ENCODE measurements at regions not wholly inside any gene's neighbourhood (a gene's known extent, or its start where the extent isn't known, plus 50 kb on each side); places are given as distances from the start of the nearest gene placed in this dataset.

DNA sequence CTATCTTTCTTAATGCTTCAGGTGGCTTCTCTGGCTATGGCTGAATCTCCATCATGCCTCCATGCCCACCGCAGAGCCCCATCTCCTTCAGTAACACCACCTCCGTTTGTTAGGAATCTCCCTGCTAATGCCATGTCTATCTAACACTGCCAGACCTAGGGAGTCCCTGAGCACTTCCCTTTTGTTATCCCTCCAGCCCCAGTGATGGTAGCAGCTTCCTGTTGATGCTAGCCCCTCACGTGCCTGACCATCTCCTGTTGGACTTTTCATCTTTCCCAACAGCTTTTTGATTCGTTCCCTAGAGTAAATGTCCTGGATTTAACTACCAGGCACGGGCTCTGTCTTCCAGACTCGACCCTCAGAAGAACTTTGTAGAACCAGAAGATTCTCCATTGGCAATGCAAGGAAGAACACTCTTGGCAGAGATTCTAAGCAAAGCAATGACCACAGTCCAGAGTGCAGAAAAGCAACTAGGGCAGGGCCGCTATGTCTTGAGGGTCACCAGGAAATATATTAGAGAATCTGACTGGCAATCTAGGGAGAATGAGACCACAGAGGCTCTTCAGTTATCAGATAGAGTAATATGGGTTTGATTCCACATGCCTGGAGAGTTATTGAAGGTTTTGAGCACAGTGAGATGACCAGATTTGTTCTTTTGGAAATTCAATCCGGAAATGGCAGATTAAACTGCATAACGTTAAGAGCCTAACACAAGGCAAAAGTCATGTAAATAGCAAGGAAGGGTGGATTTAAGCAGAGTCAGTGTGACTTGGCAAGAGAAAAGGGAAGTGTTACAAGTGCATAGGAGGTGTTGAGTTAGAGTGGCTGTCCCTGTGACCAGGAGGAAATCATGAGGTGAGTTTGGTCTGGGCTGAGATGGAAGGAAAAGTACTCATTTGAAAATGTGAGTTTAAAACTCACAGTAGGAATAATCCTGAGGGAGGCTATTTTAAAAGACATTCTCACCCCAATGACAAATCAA, 555.2 kb downstream of the ACTL7B start:
- 47% methylated on average over 9 of the region's 9 CpGs for WGBS (ENCODE audit: insufficient coverage, low coverage, low lambda C conversion rate, missing lambda C conversion rate)

DNA sequence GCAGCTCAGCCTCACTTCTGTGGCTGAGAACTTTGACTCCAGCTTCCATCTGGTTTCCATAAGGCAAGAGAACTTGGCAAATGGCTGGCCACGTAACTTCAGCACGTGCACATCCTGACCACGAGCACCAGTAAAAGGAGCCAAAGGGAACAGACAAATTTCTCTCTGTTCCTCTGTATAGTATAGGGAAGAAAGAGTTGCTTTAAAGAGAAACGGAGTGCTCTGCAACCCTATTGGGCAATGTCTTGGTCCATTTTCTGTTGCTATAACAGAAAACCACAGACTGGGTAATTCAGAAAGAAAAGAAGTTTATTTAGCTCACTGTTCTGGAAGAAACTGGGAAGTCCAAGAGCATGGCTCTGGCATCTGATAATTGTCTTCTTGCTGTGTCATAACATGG, 558.7 kb downstream of the ACTL7B start:
- H3K4me1 ChIP-seq, result no peaks in the 10 kb centered on the region
- H3K27ac ChIP-seq, result no peak overlapping the region
- WGBS (ENCODE audit: insufficient coverage, low coverage, low lambda C conversion rate, missing lambda C conversion rate), result 37% methylated on average over 4 of the region's 4 CpGs
- TF ChIP-seq, protein P1, sequence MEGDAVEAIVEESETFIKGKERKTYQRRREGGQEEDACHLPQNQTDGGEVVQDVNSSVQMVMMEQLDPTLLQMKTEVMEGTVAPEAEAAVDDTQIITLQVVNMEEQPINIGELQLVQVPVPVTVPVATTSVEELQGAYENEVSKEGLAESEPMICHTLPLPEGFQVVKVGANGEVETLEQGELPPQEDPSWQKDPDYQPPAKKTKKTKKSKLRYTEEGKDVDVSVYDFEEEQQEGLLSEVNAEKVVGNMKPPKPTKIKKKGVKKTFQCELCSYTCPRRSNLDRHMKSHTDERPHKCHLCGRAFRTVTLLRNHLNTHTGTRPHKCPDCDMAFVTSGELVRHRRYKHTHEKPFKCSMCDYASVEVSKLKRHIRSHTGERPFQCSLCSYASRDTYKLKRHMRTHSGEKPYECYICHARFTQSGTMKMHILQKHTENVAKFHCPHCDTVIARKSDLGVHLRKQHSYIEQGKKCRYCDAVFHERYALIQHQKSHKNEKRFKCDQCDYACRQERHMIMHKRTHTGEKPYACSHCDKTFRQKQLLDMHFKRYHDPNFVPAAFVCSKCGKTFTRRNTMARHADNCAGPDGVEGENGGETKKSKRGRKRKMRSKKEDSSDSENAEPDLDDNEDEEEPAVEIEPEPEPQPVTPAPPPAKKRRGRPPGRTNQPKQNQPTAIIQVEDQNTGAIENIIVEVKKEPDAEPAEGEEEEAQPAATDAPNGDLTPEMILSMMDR (IDR thresholded peaks at IDR 0.05), result no peak
- no peak for TF ChIP-seq POLR2A (IDR thresholded peaks at IDR 0.05)
- DNase-seq, result peak in 1 of 3 donors; percentile 22
- H3K4me3 ChIP-seq, result no peak overlapping the region
- no peaks in the 10 kb centered on the region for H3K27me3 ChIP-seq
- H3K9me3 ChIP-seq, result no peaks in the 10 kb centered on the region
- ATAC-seq, result peak in 3 of 4 donors; percentile 34 to 53 (median 40)
- intact Hi-C loops (cut with DNase I), result no loop called here
- no peaks in the 10 kb centered on the region for H3K36me3 ChIP-seq

More for the DNA sequence above, 555.2 kb downstream of the ACTL7B start:
- no peaks in the 10 kb centered on the region for H3K36me3 ChIP-seq
- no peak overlapping the region for H3K27ac ChIP-seq
- no peaks in the 10 kb centered on the region for H3K9me3 ChIP-seq
- no peaks in the 10 kb centered on the region for H3K27me3 ChIP-seq
- H3K4me3 ChIP-seq, result no peak overlapping the region
- no peaks in the 10 kb centered on the region for H3K4me1 ChIP-seq
- ATAC-seq (peak; percentile 23 to 56 (median 40)), DNase-seq (no peak)
- TF ChIP-seq, protein P1 (IDR thresholded peaks at IDR 0.05), result no peak
- no peak for TF ChIP-seq POLR2A (IDR thresholded peaks at IDR 0.05)
- intact Hi-C loops (cut with DNase I), result no loop called here

DNA sequence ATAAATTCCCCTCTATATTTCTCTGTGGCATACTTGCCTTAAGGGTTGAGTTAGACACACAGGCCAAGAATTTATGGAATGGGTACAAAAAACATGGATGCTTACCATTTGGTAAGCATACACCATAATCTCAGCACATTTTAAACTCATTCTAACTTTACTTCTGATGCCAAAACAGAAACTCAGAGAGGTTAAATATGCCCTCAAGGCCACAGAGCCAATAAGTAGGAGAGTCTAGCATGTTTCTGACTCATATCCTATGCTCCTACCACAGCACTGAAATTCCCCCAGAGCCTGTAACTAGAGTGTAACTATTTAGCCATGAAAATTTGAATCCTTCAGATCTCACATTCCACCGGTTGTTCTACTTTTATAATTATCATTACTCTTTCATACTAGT, 559.7 kb downstream of the ACTL7B start:
- DNase-seq (no peak), ATAC-seq (no peak)
- intact Hi-C loops (cut with DNase I), result no loop called here
- Histone ChIP-seq H3K27ac (no peak overlapping the region), H3K4me3 (no peak overlapping the region), H3K36me3 (no peaks in the 10 kb centered on the region), H3K27me3 (no peaks in the 10 kb centered on the region), H3K9me3 (no peaks in the 10 kb centered on the region), H3K4me1 (no peaks in the 10 kb centered on the region)
- TF ChIP-seq POLR2A (IDR thresholded peaks at IDR 0.05), result no peak
- TF ChIP-seq, protein P1 (IDR thresholded peaks at IDR 0.05), result no peak
- 71% methylated on average over 1 of the region's 1 CpG for WGBS (ENCODE audit: insufficient coverage, low coverage, low lambda C conversion rate, missing lambda C conversion rate)

DNA sequence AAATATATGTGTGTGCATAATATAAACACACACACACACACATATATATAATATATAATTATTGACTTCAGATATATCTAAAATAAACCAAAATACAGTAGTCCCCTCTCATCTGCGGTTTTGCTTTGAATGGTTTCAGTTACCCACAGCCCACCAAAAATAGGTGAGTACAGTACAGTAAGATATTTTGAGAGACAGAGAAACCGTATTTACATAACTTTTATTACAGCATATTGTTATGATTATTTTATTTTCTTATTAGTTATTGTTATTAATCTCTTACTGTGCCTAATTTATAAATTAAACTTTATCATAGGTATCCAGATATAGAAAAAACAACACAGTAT, 564.2 kb downstream of the ACTL7B start:
- DNase-seq (no peak), ATAC-seq (no peak)
- intact Hi-C loops (cut with DNase I), result no loop called here
- H3K27ac ChIP-seq, result no peak overlapping the region
- H3K4me1 ChIP-seq, result no peaks in the 10 kb centered on the region
- H3K27me3 ChIP-seq, result no peaks in the 10 kb centered on the region
- H3K36me3 ChIP-seq, result no peaks in the 10 kb centered on the region
- H3K9me3 ChIP-seq, result no peaks in the 10 kb centered on the region
- 82% methylated on average over 2 of the region's 2 CpGs for WGBS (ENCODE audit: insufficient coverage, low coverage, low lambda C conversion rate, missing lambda C conversion rate)
- TF ChIP-seq, protein P1 (IDR thresholded peaks at IDR 0.05), result no peak
- TF ChIP-seq POLR2A (IDR thresholded peaks at IDR 0.05), result no peak
- H3K4me3 ChIP-seq, result no peak overlapping the region

Data from right lobe of liver (tissue), 6 donors.